SK-N-SH (cell line): ENCODE measurements at regions not wholly inside any gene's neighbourhood (a gene's known extent, or its start where the extent isn't known, plus 50 kb on each side); places are given as distances from the start of the nearest gene placed in this dataset.

Experiments
- CTCF ChIA-PET: fragments of 300-600, 350-600 bp; formaldehyde crosslinking; extraction: SDS; loops from one replicate; lab custom pipeline; 2021; lab: Yijun Ruan, JAX
- POLR2A ChIA-PET: fragments of 350-600 bp; sonication (Branson Sonifier 250); formaldehyde crosslinking; extraction: SDS; loops from one replicate; lab custom pipeline; 2020; ENCODE audit warnings: antibody characterized with exemption, inconsistent platforms; lab: Yijun Ruan, JAX
- DNase-seq: peaks from one replicate; pipeline ENCODE4 v3.0.0; 2012
- H2AFZ ChIP-seq: fragments of 200-600 bp; sonication (generic); 2 replicates; pipeline ENCODE4 v1.8.1; 2016; ENCODE audit warnings: antibody characterized with exemption, mild to moderate bottlenecking, low read depth
- H3F3A ChIP-seq: fragments of 200-600 bp; sonication (generic); replicated peaks from 2 replicates; pipeline ENCODE3; 2016; ENCODE audit warnings: antibody characterized with exemption, mild to moderate bottlenecking; ENCODE audit not compliant: insufficient read depth
- H3K27ac ChIP-seq, 2 experiments: fragments of 200-500 bp in 1 of 2; fragments of 200-600 bp in 1 of 2; sonication (Bioruptor generic) in 1 of 2; sonication (generic), shearing (Covaris generic) in 1 of 2; 2 replicates each; pipeline versions ENCODE4 v1.5.1 to v1.6.1; 2014 to 2016; ENCODE audit warnings: low read depth in 2 of 2, inconsistent platforms in 1 of 2, low read length in 1 of 2, mild to moderate bottlenecking in 1 of 2, mixed read lengths in 1 of 2
- H3K27me3 ChIP-seq: fragments of 200-600 bp; sonication (generic), shearing (Covaris generic); 2 replicates; pipeline ENCODE4 v1.6.1; 2016; ENCODE audit warnings: mixed run types; ENCODE audit not compliant: insufficient read depth
- H3K36me3 ChIP-seq, 2 experiments: fragments of 200-500 bp in 1 of 2; fragments of 200-600 bp in 1 of 2; sonication (Bioruptor generic) in 1 of 2; sonication (generic) in 1 of 2; replicated peaks in 1 of 2; 2 replicates each; pipeline versions ENCODE3 to v1.5.1; 2014 to 2016; ENCODE audit warnings: low read length in 1 of 2, mild to moderate bottlenecking in 1 of 2; ENCODE audit not compliant: insufficient read depth in 2 of 2, control insufficient read depth in 1 of 2
- H3K4me1 ChIP-seq, 2 experiments: fragments of 200-500 bp in 1 of 2; fragments of 200-600 bp in 1 of 2; sonication (Bioruptor generic) in 1 of 2; sonication (generic), shearing (Covaris generic) in 1 of 2; 2 replicates each; pipeline versions ENCODE4 v1.5.1 to v1.6.1; 2014 to 2016; ENCODE audit warnings: low read depth in 1 of 2, low read length in 1 of 2, mixed run types in 1 of 2; ENCODE audit not compliant: insufficient read depth in 2 of 2, control insufficient read depth in 1 of 2
- H3K4me2 ChIP-seq: fragments of 200-600 bp; sonication (generic), shearing (Covaris generic); 2 replicates; pipeline ENCODE4 v1.6.1; 2017; ENCODE audit warnings: mixed run types
- H3K4me3 ChIP-seq, 2 experiments: fragments of 200-500 bp in 1 of 2; fragments of 200-600 bp in 1 of 2; sonication (Bioruptor generic) in 1 of 2; sonication (generic), shearing (Covaris generic) in 1 of 2; 2 replicates each; pipeline versions ENCODE4 v1.5.1 to v1.8.1; 2014 to 2016; ENCODE audit warnings: low read depth in 2 of 2, inconsistent platforms in 1 of 2, low read length in 1 of 2, mild to moderate bottlenecking in 1 of 2, mixed read lengths in 1 of 2, moderate library complexity in 1 of 2
- H3K79me2 ChIP-seq: fragments of 200-600 bp; sonication (generic); 2 replicates; pipeline ENCODE4 v1.8.1; 2017; ENCODE audit warnings: mild to moderate bottlenecking; ENCODE audit not compliant: insufficient read depth
- H3K9ac ChIP-seq: fragments of 200-600 bp; sonication (generic); 2 replicates; pipeline ENCODE4 v1.6.1; 2017; ENCODE audit warnings: mixed run types
- H3K9me2 ChIP-seq: fragments of 200-600 bp; sonication (generic); 2 replicates; pipeline ENCODE4 v1.6.1; 2017; ENCODE audit warnings: mixed run types
- H3K9me3 ChIP-seq: fragments of 200-600 bp; sonication (generic); 2 replicates; pipeline ENCODE4 v1.6.1; 2017; ENCODE audit warnings: mixed run types, mild to moderate bottlenecking, moderate library complexity
- H4K20me1 ChIP-seq: fragments of 200-600 bp; sonication (generic); 2 replicates; pipeline ENCODE4 v1.6.1; 2017; ENCODE audit warnings: mild to moderate bottlenecking, mixed run types; ENCODE audit not compliant: insufficient read depth
- CHD2 ChIP-seq: fragments of 150-350 bp; IDR thresholded peaks from 2 replicates; pipeline ENCODE4 v1.6.1; 2018; ENCODE audit warnings: low read length; ENCODE audit not compliant: partially characterized antibody
- EP300 ChIP-seq, 2 experiments: IDR thresholded peaks; 2 replicates each; pipeline versions ENCODE4 v1.4.0 to v1.6.1; 2012; ENCODE audit warnings: borderline replicate concordance in 1 of 2, low read depth in 1 of 2, low read length in 1 of 2
- FOSL2 ChIP-seq: IDR thresholded peaks from 2 replicates; pipeline ENCODE4 v1.4.0; 2012; ENCODE audit warnings: low read depth, mild to moderate bottlenecking, moderate library complexity, borderline replicate concordance
- FOXM1 ChIP-seq: IDR thresholded peaks from 2 replicates; pipeline ENCODE4 v1.4.0; 2012; ENCODE audit warnings: low read depth, mild to moderate bottlenecking
- GABPA ChIP-seq: IDR thresholded peaks from 2 replicates; pipeline ENCODE4 v1.4.0; 2012; ENCODE audit warnings: low read depth, mild to moderate bottlenecking
- JUND ChIP-seq: IDR thresholded peaks from 2 replicates; pipeline ENCODE4 v1.4.0; 2012
- MAX ChIP-seq: IDR thresholded peaks from 2 replicates; pipeline ENCODE4 v1.4.0; 2012; ENCODE audit warnings: low read depth
- MEF2A ChIP-seq: IDR thresholded peaks from 2 replicates; pipeline ENCODE4 v1.4.0; 2012; ENCODE audit warnings: low read depth, borderline replicate concordance
- NRF1 ChIP-seq: IDR thresholded peaks from 2 replicates; pipeline ENCODE4 v1.6.1; 2012; ENCODE audit warnings: low read depth, mild to moderate bottlenecking, low read length
- PBX3 ChIP-seq: IDR thresholded peaks from 2 replicates; pipeline ENCODE4; 2012
- POLR2AphosphoS5 ChIP-seq: IDR thresholded peaks from 2 replicates; pipeline ENCODE4 v1.6.1; 2012; ENCODE audit warnings: low read depth, low read length
- RAD21 ChIP-seq: IDR thresholded peaks from 2 replicates; pipeline ENCODE4 v1.6.1; 2012; ENCODE audit warnings: mild to moderate bottlenecking, low read length
- REST ChIP-seq: IDR thresholded peaks from 2 replicates; pipeline ENCODE4 v1.6.1; 2012; ENCODE audit warnings: mild to moderate bottlenecking, low read depth, low read length, moderate library complexity
- RFX5 ChIP-seq: IDR thresholded peaks from 2 replicates; pipeline ENCODE4 v1.6.1; 2012; ENCODE audit warnings: mild to moderate bottlenecking, improper control_type of control experiment, low read length
- RXRA ChIP-seq: IDR thresholded peaks from 2 replicates; pipeline ENCODE4 v1.4.0; 2012; ENCODE audit warnings: low read depth, mild to moderate bottlenecking, borderline replicate concordance
- SMC3 ChIP-seq: IDR thresholded peaks from 2 replicates; pipeline ENCODE4 v1.6.1; 2012; ENCODE audit warnings: low read depth, low read length, improper control_type of control experiment
- TCF12 ChIP-seq: IDR thresholded peaks from 2 replicates; pipeline ENCODE4 v1.4.0; 2012
- USF2 ChIP-seq: fragments of 150-350 bp; IDR thresholded peaks from 2 replicates; pipeline ENCODE4 v1.6.1; 2017; ENCODE audit warnings: antibody characterized with exemption, low read length, low read depth, borderline replicate concordance
- YY1 ChIP-seq: IDR thresholded peaks from 2 replicates; pipeline ENCODE4 v1.4.0; 2012; ENCODE audit warnings: low read depth, mild to moderate bottlenecking
- WGBS: methylation state at CpG from one replicate; pipeline ENCODE4 v1.1.6; 2017; ENCODE audit warnings: low lambda C conversion rate; 5-methylcytosine and 5-hydroxymethylcytosine counted together

GRCh38 chr9:31612336-31613030 is 772.0 kb upstream of the ACO1 start:
- Histone ChIP-seq H3K9ac (no peak overlapping the region), H3K4me2 (peak overlapping the region; percentile 41; the same call in 1 of the 2 replicates)

GRCh38 chr9:31615966-31616365 is 768.5 kb upstream of the ACO1 start:
- Histone ChIP-seq H3K4me2 (no peak overlapping the region), H4K20me1 (no peaks in the 10 kb centered on the region), H3K9me3 (no peaks in the 10 kb centered on the region; the same call in 1 of the 2 replicates), H3K4me3 (no peak overlapping the region), H3K36me3 (no peaks in the 10 kb centered on the region), H3K27ac (no peak overlapping the region), H2AFZ (no peak overlapping the region), H3K27me3 (no peaks in the 10 kb centered on the region), H3K79me2 (no peaks in the 10 kb centered on the region), H3K9ac (no peak overlapping the region), H3K9me2 (no peaks in the 10 kb centered on the region), H3F3A (peaks cover 26% of the 10 kb centered on the region), H3K4me1 (peaks cover 0 to 7% of the 10 kb centered on the region in 2 experiments; a peak in 1 of 4 replicates)
- CTCF ChIA-PET: no interaction called here
- no peak for DNase-seq
- POLR2A ChIA-PET: no interaction called here
- TF ChIP-seq EP300 (IDR thresholded peaks at IDR 0.05; ENCODE audit: borderline replicate concordance in 1 of 2, low read depth in 1 of 2, low read length in 1 of 2) (no peak), USF2 (no peak), GABPA (no peak), MAX (no peak), YY1 (no peak), CHD2 (no peak), RFX5 (no peak), FOXM1 (no peak), REST (no peak), JUND (no peak), POLR2AphosphoS5 (no peak), SMC3 (no peak), TCF12 (no peak), PBX3 (no peak), FOSL2 (no peak), RAD21 (no peak)
- WGBS: 72% methylated on average over 4 of the region's 4 CpGs

More at GRCh38 chr9:31612336-31613030, 772.0 kb upstream of the ACO1 start:
- no peaks in the 10 kb centered on the region for H3K9me2 ChIP-seq
- H3K27me3 ChIP-seq: no peaks in the 10 kb centered on the region
- peaks cover 30% of the 10 kb centered on the region for H3F3A ChIP-seq
- no peaks in the 10 kb centered on the region for H4K20me1 ChIP-seq
- POLR2A ChIA-PET: no interaction called here
- H3K4me3 ChIP-seq: no peak overlapping the region
- H3K27ac ChIP-seq: peak overlapping the region in 1 of 2 experiments; percentile 79; a peak in 2 of 4 replicates
- no peaks in the 10 kb centered on the region; the same call in 1 of the 2 replicates for H3K9me3 ChIP-seq
- no peaks in the 10 kb centered on the region for H3K36me3 ChIP-seq
- no peaks in the 10 kb centered on the region for H3K79me2 ChIP-seq
- TF ChIP-seq MAX (no peak), FOSL2 (no peak), GABPA (no peak), MEF2A (no peak), JUND (no peak), RXRA (no peak), NRF1 (no peak)
- TF ChIP-seq, all 33 proteins: peak for 0
- CTCF ChIA-PET: no interaction called here
- H3K4me1 ChIP-seq: peaks cover 0 to 7% of the 10 kb centered on the region in 2 experiments; a peak in 3 of 4 replicates
- H2AFZ ChIP-seq: peak overlapping the region; percentile 23; the same call in 1 of the 2 replicates
- WGBS: 63% methylated on average over 3 of the region's 3 CpGs
- DNase-seq: no peak
